Cardiac fibroblast (primary cell): ENCODE measurements at regions not wholly inside any gene's neighbourhood (a gene's known extent, or its start where the extent isn't known, plus 50 kb on each side); places are given as distances from the start of the nearest gene placed in this dataset.

Experiments used
- DNase-seq, 2 donors: peaks; one replicate each; pipeline versions ENCODE4 v3.0.0 to v3.0.0-alpha.2; 2010; ENCODE audit warnings: low read depth in 2 of 2
- H3K4me3 ChIP-seq, 2 donors: replicated peaks in 1 of 2; 1 replicate in 1 of 2; 2 replicates in 1 of 2; pipeline ENCODE4 v1.5.1; 2011; ENCODE audit warnings: low read depth in 2 of 2, low read length in 2 of 2, mild to moderate bottlenecking in 2 of 2, moderate library complexity in 1 of 2
- CTCF ChIP-seq: IDR thresholded peaks from one replicate; pipeline ENCODE4 v1.5.1; 2011; ENCODE audit warnings: low read depth, mild to moderate bottlenecking, low read length, inconsistent platforms

GRCh38 chr1:55692726-55693125 is 477.6 kb upstream of the USP24 start:
- no peak for TF ChIP-seq CTCF
- DNase-seq = no peak
- H3K4me3 ChIP-seq = no peak overlapping the region

- DNase-seq = no peak
- TF ChIP-seq CTCF = no peak
- H3K4me3 ChIP-seq = no peak overlapping the region
Observed at GRCh38 chr1:55690366-55690765, 475.2 kb upstream of the USP24 start.

- DNase-seq = no peak
- no peak for TF ChIP-seq CTCF
- H3K4me3 ChIP-seq = no peak overlapping the region
Observed at GRCh38 chr1:55689800-55690199, 474.6 kb upstream of the USP24 start.

GRCh38 chr1:55685560-55685959 is 470.4 kb upstream of the USP24 start:
- no peak for DNase-seq
- no peak for TF ChIP-seq CTCF
- H3K4me3 ChIP-seq = no peak overlapping the region

GRCh38 chr1:55684131-55684650 is 469.0 kb upstream of the USP24 start:
- DNase-seq = no peak
- H3K4me3 ChIP-seq = no peak overlapping the region
- no peak for TF ChIP-seq CTCF

- DNase-seq = no peak
- no peak for TF ChIP-seq CTCF
- no peak overlapping the region for H3K4me3 ChIP-seq
Observed at GRCh38 chr1:55682198-55682597, 467.0 kb upstream of the USP24 start.

GRCh38 chr1:55679971-55680370 is 464.8 kb upstream of the USP24 start:
- DNase-seq = peak; percentile 35 to 52
- TF ChIP-seq CTCF = no peak
- no peak overlapping the region for H3K4me3 ChIP-seq
